HUES64 (cell line): ENCODE measurements at regions not wholly inside any gene's neighbourhood (a gene's known extent, or its start where the extent isn't known, plus 50 kb on each side); places are given as distances from the start of the nearest gene placed in this dataset.

ENCODE experiments used
- H3K27ac ChIP-seq: 2 replicates; pipeline ENCODE4 v1.7.0; 2013; ENCODE audit warnings: low read depth, low read length, inconsistent platforms
- H3K27me3 ChIP-seq: 2 replicates; pipeline ENCODE4 v1.6.1; 2013; ENCODE audit warnings: mild to moderate bottlenecking, low read length; ENCODE audit not compliant: insufficient read depth
- H3K36me3 ChIP-seq: 2 replicates; pipeline ENCODE4 v1.6.1; 2013; ENCODE audit warnings: mild to moderate bottlenecking, low read length; ENCODE audit not compliant: insufficient read depth
- H3K4me1 ChIP-seq: 2 replicates; pipeline ENCODE4 v1.6.1; 2013; ENCODE audit warnings: mild to moderate bottlenecking, low read length, moderate library complexity; ENCODE audit not compliant: insufficient read depth
- H3K4me3 ChIP-seq: 2 replicates; pipeline ENCODE4 v1.5.1; 2013; ENCODE audit warnings: mild to moderate bottlenecking, low read length, moderate library complexity
- H3K9ac ChIP-seq: 2 replicates; pipeline ENCODE4 v1.6.1; 2013; ENCODE audit warnings: mild to moderate bottlenecking, low read depth, low read length
- H3K9me3 ChIP-seq: 2 replicates; pipeline ENCODE4 v1.6.1; 2013; ENCODE audit warnings: low read depth, low read length; ENCODE audit not compliant: insufficient read depth
- WGBS: fragments of 150-250, 120-280 bp; methylation state at CpG from one replicate; pipeline ENCODE4 v1.1.7; 2013; ENCODE audit warnings: missing lambda C conversion rate; 5-methylcytosine and 5-hydroxymethylcytosine counted together

- no peak overlapping the region for H3K4me3 ChIP-seq
- no peak overlapping the region for H3K27ac ChIP-seq
- H3K36me3 ChIP-seq, result no peaks in the 10 kb centered on the region
- WGBS, result 86% methylated on average over 6 of the region's 6 CpGs
- H3K9me3 ChIP-seq, result no peaks in the 10 kb centered on the region
- H3K9ac ChIP-seq, result no peak overlapping the region
- peaks cover 18% of the 10 kb centered on the region; the same call in 1 of the 2 replicates for H3K4me1 ChIP-seq
- no peaks in the 10 kb centered on the region for H3K27me3 ChIP-seq
Observed at GRCh38 chr13:83730674-83731073, 151.6 kb downstream of the SLITRK1 start.

GRCh38 chr13:83722443-83722842 lies 159.8 kb downstream of the SLITRK1 start:
- 88% methylated on average over 2 of the region's 2 CpGs for WGBS
- no peaks in the 10 kb centered on the region for H3K9me3 ChIP-seq
- peaks cover 11% of the 10 kb centered on the region; the same call in 1 of the 2 replicates for H3K4me1 ChIP-seq
- H3K27ac ChIP-seq, result no peak overlapping the region
- H3K9ac ChIP-seq, result no peak overlapping the region
- no peak overlapping the region for H3K4me3 ChIP-seq
- no peaks in the 10 kb centered on the region for H3K27me3 ChIP-seq
- no peaks in the 10 kb centered on the region for H3K36me3 ChIP-seq

- Histone ChIP-seq H3K36me3 (no peaks in the 10 kb centered on the region), H3K9me3 (no peaks in the 10 kb centered on the region), H3K4me3 (no peak overlapping the region), H3K9ac (no peak overlapping the region), H3K27ac (no peak overlapping the region), H3K4me1 (peaks cover 14% of the 10 kb centered on the region), H3K27me3 (no peaks in the 10 kb centered on the region)
- 96% methylated on average over 6 of the region's 6 CpGs for WGBS
Observed at GRCh38 chr13:83716121-83716520, 166.2 kb downstream of the SLITRK1 start.

GRCh38 chr13:83714236-83714635 lies 168.0 kb downstream of the SLITRK1 start:
- H3K27me3 ChIP-seq, result no peaks in the 10 kb centered on the region
- H3K36me3 ChIP-seq, result no peaks in the 10 kb centered on the region
- H3K9ac ChIP-seq, result no peak overlapping the region
- H3K27ac ChIP-seq, result peak overlapping the region; percentile 53; the same call in 1 of the 2 replicates
- WGBS, result 83% methylated on average over 1 of the region's 1 CpG
- no peaks in the 10 kb centered on the region for H3K9me3 ChIP-seq
- H3K4me3 ChIP-seq, result no peak overlapping the region
- peaks cover 14% of the 10 kb centered on the region for H3K4me1 ChIP-seq

GRCh38 chr13:83710133-83710515 lies 172.2 kb downstream of the SLITRK1 start:
- H3K27me3 ChIP-seq, result no peaks in the 10 kb centered on the region
- H3K4me3 ChIP-seq, result no peak overlapping the region
- H3K4me1 ChIP-seq, result peaks cover 14% of the 10 kb centered on the region
- no peaks in the 10 kb centered on the region for H3K36me3 ChIP-seq
- H3K27ac ChIP-seq, result no peak overlapping the region
- H3K9me3 ChIP-seq, result no peaks in the 10 kb centered on the region
- H3K9ac ChIP-seq, result no peak overlapping the region

- WGBS, result 93% methylated on average over 1 of the region's 1 CpG
- H3K27ac ChIP-seq, result no peak overlapping the region
Observed at GRCh38 chr13:83709426-83710132, 172.7 kb downstream of the SLITRK1 start.

GRCh38 chr13:83702021-83702420 lies 180.3 kb downstream of the SLITRK1 start:
- no peaks in the 10 kb centered on the region for H3K9me3 ChIP-seq
- no peaks in the 10 kb centered on the region for H3K27me3 ChIP-seq
- 100% methylated on average over 1 of the region's 1 CpG for WGBS
- no peaks in the 10 kb centered on the region for H3K36me3 ChIP-seq
- H3K4me1 ChIP-seq, result no peaks in the 10 kb centered on the region
- no peak overlapping the region for H3K27ac ChIP-seq
- no peak overlapping the region for H3K4me3 ChIP-seq
- H3K9ac ChIP-seq, result no peak overlapping the region

More at GRCh38 chr13:83709426-83710132, 172.7 kb downstream of the SLITRK1 start:
- Histone ChIP-seq H3K4me3 (no peak overlapping the region), H3K9me3 (no peaks in the 10 kb centered on the region), H3K27me3 (no peaks in the 10 kb centered on the region), H3K36me3 (no peaks in the 10 kb centered on the region), H3K9ac (no peak overlapping the region), H3K4me1 (peaks cover 13% of the 10 kb centered on the region)

GRCh38 chr13:83692800-83693199 lies 189.5 kb downstream of the SLITRK1 start:
- H3K4me3 ChIP-seq, result no peak overlapping the region
- 90% methylated on average over 2 of the region's 2 CpGs for WGBS
- no peak overlapping the region for H3K27ac ChIP-seq
- H3K36me3 ChIP-seq, result no peaks in the 10 kb centered on the region
- peaks cover 9% of the 10 kb centered on the region; the same call in 1 of the 2 replicates for H3K4me1 ChIP-seq
- H3K9ac ChIP-seq, result no peak overlapping the region
- no peaks in the 10 kb centered on the region for H3K9me3 ChIP-seq
- no peaks in the 10 kb centered on the region for H3K27me3 ChIP-seq

GRCh38 chr13:83691966-83692365 lies 190.3 kb downstream of the SLITRK1 start:
- 88% methylated on average over 1 of the region's 1 CpG for WGBS

GRCh38 chr13:83681547-83681946 lies 200.7 kb downstream of the SLITRK1 start:
- H3K27me3 ChIP-seq, result no peaks in the 10 kb centered on the region
- WGBS, result 83% methylated on average over 1 of the region's 1 CpG
- 0 out of 2 replicates have a peak, but pooled peaks cover 6% of the 10 kb centered on the region for H3K4me1 ChIP-seq
- H3K36me3 ChIP-seq, result no peaks in the 10 kb centered on the region
- no peak overlapping the region for H3K27ac ChIP-seq
- H3K9ac ChIP-seq, result no peak overlapping the region
- no peak overlapping the region for H3K4me3 ChIP-seq
- no peaks in the 10 kb centered on the region for H3K9me3 ChIP-seq

More at GRCh38 chr13:83691966-83692365, 190.3 kb downstream of the SLITRK1 start:
- Histone ChIP-seq H3K36me3 (no peaks in the 10 kb centered on the region), H3K9ac (no peak overlapping the region), H3K4me1 (peaks cover 9% of the 10 kb centered on the region; the same call in 1 of the 2 replicates), H3K27me3 (no peaks in the 10 kb centered on the region), H3K9me3 (no peaks in the 10 kb centered on the region), H3K27ac (no peak overlapping the region), H3K4me3 (no peak overlapping the region)

- H3K4me1 ChIP-seq, result 0 out of 2 replicates have a peak, but pooled peaks cover 6% of the 10 kb centered on the region
- H3K4me3 ChIP-seq, result no peak overlapping the region
- H3K27ac ChIP-seq, result no peak overlapping the region
- no peak overlapping the region for H3K9ac ChIP-seq
- no peaks in the 10 kb centered on the region for H3K27me3 ChIP-seq
- H3K9me3 ChIP-seq, result no peaks in the 10 kb centered on the region
- no peaks in the 10 kb centered on the region for H3K36me3 ChIP-seq
Observed at GRCh38 chr13:83677985-83678384, 204.3 kb downstream of the SLITRK1 start.
